HepG2 (cell line): ENCODE measurements at regions not wholly inside any gene's neighbourhood (a gene's known extent, or its start where the extent isn't known, plus 50 kb on each side); places are given as distances from the start of the nearest gene placed in this dataset.

Experiments
- BRCA1 ChIP-seq: sonication (generic); formaldehyde crosslinking; IDR thresholded peaks from 2 replicates; pipeline ENCODE4 v1.4.0; 2020; ENCODE audit warnings: missing genetic modification reagents
- CENPX ChIP-seq: sonication (generic); formaldehyde crosslinking; IDR thresholded peaks from 2 replicates; pipeline ENCODE4 v1.9.0; 2021; ENCODE audit warnings: mild to moderate bottlenecking, missing genetic modification reagents, moderate library complexity
- HDAC2 ChIP-seq: sonication (generic); formaldehyde crosslinking; IDR thresholded peaks from 2 replicates; pipeline ENCODE4 v1.4.0; 2020; ENCODE audit warnings: missing genetic modification reagents
- MEF2D ChIP-seq: sonication (generic); formaldehyde crosslinking; IDR thresholded peaks from 2 replicates; pipeline ENCODE4 v1.5.1; 2020; ENCODE audit warnings: mild to moderate bottlenecking, missing genetic modification reagents
- NFKBIZ ChIP-seq: IDR thresholded peaks from 2 replicates; pipeline ENCODE4 v1.6.1; 2018; ENCODE audit warnings: missing genetic modification reagents, missing compliant biosample characterization
- POGZ ChIP-seq: sonication (generic); formaldehyde crosslinking; IDR thresholded peaks from 2 replicates; pipeline ENCODE4 v1.4.0; 2020; ENCODE audit warnings: mild to moderate bottlenecking, missing genetic modification reagents
- PPARG ChIP-seq: conservative IDR thresholded peaks from 2 replicates; pipeline ENCODE4 v1.6.1; 2016; ENCODE audit warnings: missing biosample characterization, missing genetic modification reagents
- RXRB ChIP-seq: IDR thresholded peaks from 2 replicates; pipeline ENCODE4 v1.6.1; 2016; ENCODE audit warnings: borderline replicate concordance, missing genetic modification reagents, missing compliant biosample characterization
- SNRNP70 ChIP-seq: fragments of 200-400 bp; formaldehyde crosslinking; IDR thresholded peaks from 2 replicates; pipeline ENCODE4 v1.6.1; 2017; ENCODE audit warnings: mild to moderate bottlenecking, low read depth, low read length, moderate library complexity
- TCF7L2 ChIP-seq: IDR thresholded peaks from 2 replicates; pipeline ENCODE4 v1.6.1; 2011; ENCODE audit warnings: mild to moderate bottlenecking, low read depth, low read length, moderate library complexity
- ZFP1 ChIP-seq: IDR thresholded peaks from 2 replicates; pipeline ENCODE4 v1.6.1; 2016
- ZNF12 ChIP-seq: sonication (generic); formaldehyde crosslinking; IDR thresholded peaks from 2 replicates; pipeline ENCODE4 v1.5.0; 2020; ENCODE audit warnings: missing genetic modification reagents
- ZNF724P ChIP-seq: sonication (generic); formaldehyde crosslinking; IDR thresholded peaks from 2 replicates; pipeline ENCODE4 v1.8.0; 2022; ENCODE audit warnings: missing genetic modification reagents, borderline replicate concordance
- TF ChIP-seq, protein P1 (sequence below): sonication (generic); formaldehyde crosslinking; IDR thresholded peaks from 2 replicates; pipeline ENCODE4 v1.4.0; 2020; ENCODE audit warnings: missing genetic modification reagents
- TF ChIP-seq, protein P2 (sequence below): sonication (generic); formaldehyde crosslinking; IDR thresholded peaks from 2 replicates; pipeline ENCODE4 v1.5.0; 2020; ENCODE audit warnings: missing genetic modification reagents
- TF ChIP-seq, protein P3 (sequence below): conservative IDR thresholded peaks from 2 replicates; pipeline ENCODE4 v1.6.1; 2018; ENCODE audit warnings: missing genetic modification reagents
- TF ChIP-seq, protein P4 (sequence below): sonication (generic); formaldehyde crosslinking; IDR thresholded peaks from 2 replicates; pipeline ENCODE4 v1.4.0; 2020; ENCODE audit warnings: mild to moderate bottlenecking, low read depth, missing genetic modification reagents
- TF ChIP-seq, protein P5 (sequence below): sonication (generic); formaldehyde crosslinking; IDR thresholded peaks from 2 replicates; pipeline ENCODE4 v1.5.0; 2020; ENCODE audit warnings: mild to moderate bottlenecking, missing genetic modification reagents
- TF ChIP-seq, protein P6 (sequence below): IDR thresholded peaks from 2 replicates; pipeline ENCODE4 v1.6.1; 2016; ENCODE audit warnings: missing compliant biosample characterization, missing genetic modification reagents, borderline replicate concordance

DNA sequence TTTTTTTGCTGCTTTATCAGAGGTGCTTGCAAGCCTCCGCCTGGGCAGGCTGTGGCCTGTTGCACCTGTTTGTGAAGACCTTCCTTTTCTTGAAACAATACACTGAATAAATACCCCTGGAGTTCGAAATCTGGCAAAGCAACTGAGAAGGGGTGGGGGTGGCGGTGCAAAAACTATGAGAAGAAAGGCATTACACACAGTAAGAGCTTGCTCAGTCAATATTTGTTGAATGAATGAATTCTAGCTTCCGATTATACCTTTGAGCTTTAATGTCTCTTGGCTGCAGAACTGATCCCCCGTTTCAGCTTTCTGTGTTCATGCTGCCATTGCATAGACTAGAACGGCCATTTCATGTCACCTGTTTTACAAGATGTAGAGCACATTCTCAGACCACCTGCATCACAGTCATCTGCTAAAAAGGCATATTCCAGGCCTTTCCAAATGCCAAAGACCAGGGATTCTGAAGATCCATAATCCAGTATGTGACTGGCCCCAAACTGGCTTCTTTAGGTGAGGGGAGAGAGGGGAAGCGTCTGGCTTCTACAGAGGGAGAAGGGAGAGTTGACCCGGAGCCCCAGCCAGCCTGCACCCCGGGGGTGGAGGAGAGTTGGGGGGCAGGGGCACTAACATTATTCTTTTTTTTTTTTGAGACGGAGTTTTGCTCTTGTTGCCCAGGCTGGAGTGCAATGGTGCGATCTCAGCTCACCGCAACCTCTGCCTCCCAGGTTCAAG lies 111.5 kb downstream of the ETS2 start (continued):
- TF ChIP-seq, protein P1, sequence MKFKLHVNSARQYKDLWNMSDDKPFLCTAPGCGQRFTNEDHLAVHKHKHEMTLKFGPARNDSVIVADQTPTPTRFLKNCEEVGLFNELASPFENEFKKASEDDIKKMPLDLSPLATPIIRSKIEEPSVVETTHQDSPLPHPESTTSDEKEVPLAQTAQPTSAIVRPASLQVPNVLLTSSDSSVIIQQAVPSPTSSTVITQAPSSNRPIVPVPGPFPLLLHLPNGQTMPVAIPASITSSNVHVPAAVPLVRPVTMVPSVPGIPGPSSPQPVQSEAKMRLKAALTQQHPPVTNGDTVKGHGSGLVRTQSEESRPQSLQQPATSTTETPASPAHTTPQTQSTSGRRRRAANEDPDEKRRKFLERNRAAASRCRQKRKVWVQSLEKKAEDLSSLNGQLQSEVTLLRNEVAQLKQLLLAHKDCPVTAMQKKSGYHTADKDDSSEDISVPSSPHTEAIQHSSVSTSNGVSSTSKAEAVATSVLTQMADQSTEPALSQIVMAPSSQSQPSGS (CRISPR knock-in tag): peak; percentile 61; the same call in 1 of the 2 replicates
- TF ChIP-seq POGZ (CRISPR knock-in tag) (0 out of 2 replicates have a peak, but pooled peaks have one; percentile 31), MEF2D (CRISPR knock-in tag) (peak; percentile 78), RXRB (CRISPR knock-in tag) (peak; percentile 78), CENPX (CRISPR knock-in tag) (no peak), PPARG (no peak; the same call in 1 of the 2 replicates), BRCA1 (no peak), TCF7L2 (0 out of 2 replicates have a peak, but pooled peaks have one; percentile 46), NFKBIZ (CRISPR knock-in tag) (peak; percentile 71; the same call in 1 of the 2 replicates), SNRNP70 (no peak), ZNF724P (CRISPR knock-in tag) (no peak), HDAC2 (CRISPR knock-in tag) (peak; percentile 76; the same call in 1 of the 2 replicates), ZNF12 (CRISPR knock-in tag) (peak; percentile 56; the same call in 1 of the 2 replicates), ZFP1 (CRISPR knock-in tag) (peak; percentile 49; the same call in 1 of the 2 replicates)
- TF ChIP-seq, protein P2, sequence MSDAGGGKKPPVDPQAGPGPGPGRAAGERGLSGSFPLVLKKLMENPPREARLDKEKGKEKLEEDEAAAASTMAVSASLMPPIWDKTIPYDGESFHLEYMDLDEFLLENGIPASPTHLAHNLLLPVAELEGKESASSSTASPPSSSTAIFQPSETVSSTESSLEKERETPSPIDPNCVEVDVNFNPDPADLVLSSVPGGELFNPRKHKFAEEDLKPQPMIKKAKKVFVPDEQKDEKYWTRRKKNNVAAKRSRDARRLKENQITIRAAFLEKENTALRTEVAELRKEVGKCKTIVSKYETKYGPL: no peak
- TF ChIP-seq, protein P3, sequence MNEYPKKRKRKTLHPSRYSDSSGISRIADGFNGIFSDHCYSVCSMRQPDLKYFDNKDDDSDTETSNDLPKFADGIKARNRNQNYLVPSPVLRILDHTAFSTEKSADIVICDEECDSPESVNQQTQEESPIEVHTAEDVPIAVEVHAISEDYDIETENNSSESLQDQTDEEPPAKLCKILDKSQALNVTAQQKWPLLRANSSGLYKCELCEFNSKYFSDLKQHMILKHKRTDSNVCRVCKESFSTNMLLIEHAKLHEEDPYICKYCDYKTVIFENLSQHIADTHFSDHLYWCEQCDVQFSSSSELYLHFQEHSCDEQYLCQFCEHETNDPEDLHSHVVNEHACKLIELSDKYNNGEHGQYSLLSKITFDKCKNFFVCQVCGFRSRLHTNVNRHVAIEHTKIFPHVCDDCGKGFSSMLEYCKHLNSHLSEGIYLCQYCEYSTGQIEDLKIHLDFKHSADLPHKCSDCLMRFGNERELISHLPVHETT: no peak
- TF ChIP-seq, protein P4, sequence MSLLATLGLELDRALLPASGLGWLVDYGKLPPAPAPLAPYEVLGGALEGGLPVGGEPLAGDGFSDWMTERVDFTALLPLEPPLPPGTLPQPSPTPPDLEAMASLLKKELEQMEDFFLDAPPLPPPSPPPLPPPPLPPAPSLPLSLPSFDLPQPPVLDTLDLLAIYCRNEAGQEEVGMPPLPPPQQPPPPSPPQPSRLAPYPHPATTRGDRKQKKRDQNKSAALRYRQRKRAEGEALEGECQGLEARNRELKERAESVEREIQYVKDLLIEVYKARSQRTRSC (CRISPR knock-in tag): no peak
- TF ChIP-seq, protein P5, sequence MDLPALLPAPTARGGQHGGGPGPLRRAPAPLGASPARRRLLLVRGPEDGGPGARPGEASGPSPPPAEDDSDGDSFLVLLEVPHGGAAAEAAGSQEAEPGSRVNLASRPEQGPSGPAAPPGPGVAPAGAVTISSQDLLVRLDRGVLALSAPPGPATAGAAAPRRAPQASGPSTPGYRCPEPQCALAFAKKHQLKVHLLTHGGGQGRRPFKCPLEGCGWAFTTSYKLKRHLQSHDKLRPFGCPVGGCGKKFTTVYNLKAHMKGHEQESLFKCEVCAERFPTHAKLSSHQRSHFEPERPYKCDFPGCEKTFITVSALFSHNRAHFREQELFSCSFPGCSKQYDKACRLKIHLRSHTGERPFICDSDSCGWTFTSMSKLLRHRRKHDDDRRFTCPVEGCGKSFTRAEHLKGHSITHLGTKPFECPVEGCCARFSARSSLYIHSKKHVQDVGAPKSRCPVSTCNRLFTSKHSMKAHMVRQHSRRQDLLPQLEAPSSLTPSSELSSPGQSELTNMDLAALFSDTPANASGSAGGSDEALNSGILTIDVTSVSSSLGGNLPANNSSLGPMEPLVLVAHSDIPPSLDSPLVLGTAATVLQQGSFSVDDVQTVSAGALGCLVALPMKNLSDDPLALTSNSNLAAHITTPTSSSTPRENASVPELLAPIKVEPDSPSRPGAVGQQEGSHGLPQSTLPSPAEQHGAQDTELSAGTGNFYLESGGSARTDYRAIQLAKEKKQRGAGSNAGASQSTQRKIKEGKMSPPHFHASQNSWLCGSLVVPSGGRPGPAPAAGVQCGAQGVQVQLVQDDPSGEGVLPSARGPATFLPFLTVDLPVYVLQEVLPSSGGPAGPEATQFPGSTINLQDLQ (CRISPR knock-in tag): no peak
- TF ChIP-seq, protein P6, sequence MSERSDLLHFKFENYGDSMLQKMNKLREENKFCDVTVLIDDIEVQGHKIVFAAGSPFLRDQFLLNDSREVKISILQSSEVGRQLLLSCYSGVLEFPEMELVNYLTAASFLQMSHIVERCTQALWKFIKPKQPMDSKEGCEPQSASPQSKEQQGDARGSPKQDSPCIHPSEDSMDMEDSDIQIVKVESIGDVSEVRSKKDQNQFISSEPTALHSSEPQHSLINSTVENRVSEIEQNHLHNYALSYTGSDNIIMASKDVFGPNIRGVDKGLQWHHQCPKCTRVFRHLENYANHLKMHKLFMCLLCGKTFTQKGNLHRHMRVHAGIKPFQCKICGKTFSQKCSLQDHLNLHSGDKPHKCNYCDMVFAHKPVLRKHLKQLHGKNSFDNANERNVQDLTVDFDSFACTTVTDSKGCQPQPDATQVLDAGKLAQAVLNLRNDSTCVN (CRISPR knock-in tag): no peak
